GM12872 (cell line): ENCODE measurements at regions not wholly inside any gene's neighbourhood (a gene's known extent, or its start where the extent isn't known, plus 50 kb on each side); places are given as distances from the start of the nearest gene placed in this dataset.

ENCODE experiments used
- TF ChIP-seq, protein P1 (sequence below): IDR thresholded peaks from 3 replicates; pipeline ENCODE4 v1.5.1; 2011; ENCODE audit warnings: low read depth, mild to moderate bottlenecking, low read length, moderate library complexity; ENCODE audit not compliant: insufficient read depth

DNA sequence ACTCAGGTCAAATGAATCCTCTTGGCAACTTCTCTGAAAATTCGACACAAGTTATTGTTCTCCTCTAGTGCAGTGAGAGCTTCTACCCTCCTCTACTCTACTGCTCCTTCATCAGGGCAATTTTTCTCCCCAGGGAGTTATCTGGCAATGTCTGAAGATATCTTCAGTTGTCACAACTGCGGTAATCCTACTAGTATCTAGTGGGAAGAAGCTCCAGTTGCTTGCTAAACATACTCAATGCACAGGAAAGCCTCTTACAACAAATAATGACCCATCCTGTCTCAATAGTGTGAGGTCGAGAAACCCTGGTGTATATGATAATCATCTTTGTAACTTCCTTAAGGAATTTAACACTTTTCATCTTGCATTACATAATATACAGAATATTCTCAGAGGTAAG is 1147.6 kb downstream of the IGSF11 start:
- TF ChIP-seq, protein P1, sequence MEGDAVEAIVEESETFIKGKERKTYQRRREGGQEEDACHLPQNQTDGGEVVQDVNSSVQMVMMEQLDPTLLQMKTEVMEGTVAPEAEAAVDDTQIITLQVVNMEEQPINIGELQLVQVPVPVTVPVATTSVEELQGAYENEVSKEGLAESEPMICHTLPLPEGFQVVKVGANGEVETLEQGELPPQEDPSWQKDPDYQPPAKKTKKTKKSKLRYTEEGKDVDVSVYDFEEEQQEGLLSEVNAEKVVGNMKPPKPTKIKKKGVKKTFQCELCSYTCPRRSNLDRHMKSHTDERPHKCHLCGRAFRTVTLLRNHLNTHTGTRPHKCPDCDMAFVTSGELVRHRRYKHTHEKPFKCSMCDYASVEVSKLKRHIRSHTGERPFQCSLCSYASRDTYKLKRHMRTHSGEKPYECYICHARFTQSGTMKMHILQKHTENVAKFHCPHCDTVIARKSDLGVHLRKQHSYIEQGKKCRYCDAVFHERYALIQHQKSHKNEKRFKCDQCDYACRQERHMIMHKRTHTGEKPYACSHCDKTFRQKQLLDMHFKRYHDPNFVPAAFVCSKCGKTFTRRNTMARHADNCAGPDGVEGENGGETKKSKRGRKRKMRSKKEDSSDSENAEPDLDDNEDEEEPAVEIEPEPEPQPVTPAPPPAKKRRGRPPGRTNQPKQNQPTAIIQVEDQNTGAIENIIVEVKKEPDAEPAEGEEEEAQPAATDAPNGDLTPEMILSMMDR: no peak

DNA sequence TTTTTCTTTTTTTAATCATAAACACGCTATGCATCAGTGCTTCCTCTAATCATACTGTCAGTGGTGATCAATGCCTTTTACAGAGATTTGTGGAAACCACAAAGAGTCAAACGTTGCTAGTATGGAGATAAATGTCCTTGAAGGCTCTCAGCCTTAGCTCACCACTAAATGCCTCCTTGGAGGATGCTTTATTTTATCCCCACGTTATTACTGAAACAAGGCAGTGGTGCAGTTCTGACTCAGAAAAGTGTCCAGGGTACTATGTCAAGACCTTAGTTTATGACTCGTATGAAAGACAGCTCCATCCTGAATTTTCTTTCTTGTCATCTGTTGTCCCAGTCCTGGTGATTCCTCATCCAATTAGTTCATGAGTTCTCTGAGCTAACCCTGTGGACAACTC is 1146.7 kb downstream of the IGSF11 start:
- TF ChIP-seq, protein P1: no peak

DNA sequence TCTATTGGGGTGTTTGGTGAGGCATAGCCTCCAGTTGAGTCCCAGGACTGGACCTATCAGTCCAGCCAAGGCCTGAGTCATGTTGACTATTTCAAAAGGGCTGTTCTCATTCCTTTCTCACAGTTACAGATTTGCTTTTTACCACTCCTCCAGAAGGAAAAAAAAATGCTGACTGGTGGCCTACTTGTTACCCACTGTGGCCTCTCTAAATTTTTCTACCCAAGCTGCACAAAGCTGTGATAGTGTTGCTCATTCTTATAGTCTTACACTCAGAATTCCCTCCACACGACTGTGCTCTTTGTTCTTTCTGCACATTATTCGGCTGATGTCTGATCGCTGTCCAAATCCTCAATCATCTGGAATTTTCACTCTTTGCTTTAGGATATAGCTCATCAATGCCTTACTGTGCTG is 1142.2 kb downstream of the IGSF11 start:
- TF ChIP-seq, protein P1: no peak

DNA sequence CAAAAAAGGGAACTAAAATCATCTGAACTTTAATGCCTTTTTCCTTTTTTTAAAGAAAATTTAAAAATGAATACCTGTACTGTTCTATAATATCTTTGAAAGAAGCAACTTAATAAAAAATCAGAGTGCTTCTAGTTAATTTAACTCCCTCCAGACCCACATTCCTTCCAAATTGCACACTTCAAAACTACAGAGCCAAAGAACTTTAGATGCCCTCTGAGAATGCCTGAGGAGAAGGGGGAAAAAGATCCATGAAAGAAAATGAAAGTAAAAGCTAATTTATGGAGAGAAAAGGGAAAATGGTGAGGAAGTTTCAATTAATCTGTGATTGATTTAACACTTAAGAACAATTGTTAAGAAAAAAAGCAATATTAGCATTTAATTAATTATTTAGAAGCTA is 1141.6 kb downstream of the IGSF11 start:
- TF ChIP-seq, protein P1: no peak

DNA sequence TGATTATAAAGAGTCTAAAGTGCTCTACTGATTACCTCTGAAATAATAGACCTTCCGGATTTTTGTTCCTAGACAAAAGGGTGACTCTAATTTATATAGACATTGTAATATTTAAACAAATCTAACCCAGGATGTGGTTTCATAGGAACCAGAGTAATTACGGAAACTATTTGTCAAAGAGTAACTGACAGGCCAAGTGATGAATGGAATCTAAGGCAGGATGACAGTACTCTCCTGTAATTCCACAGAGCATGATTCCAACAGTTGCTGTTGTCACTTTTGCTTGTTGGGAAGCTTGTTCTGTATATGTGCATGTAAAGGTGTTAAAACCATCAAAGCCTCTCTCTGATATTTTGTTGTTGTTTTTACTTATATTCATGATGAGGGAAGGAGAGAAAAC is 1141.0 kb downstream of the IGSF11 start:
- TF ChIP-seq, protein P1: no peak

DNA sequence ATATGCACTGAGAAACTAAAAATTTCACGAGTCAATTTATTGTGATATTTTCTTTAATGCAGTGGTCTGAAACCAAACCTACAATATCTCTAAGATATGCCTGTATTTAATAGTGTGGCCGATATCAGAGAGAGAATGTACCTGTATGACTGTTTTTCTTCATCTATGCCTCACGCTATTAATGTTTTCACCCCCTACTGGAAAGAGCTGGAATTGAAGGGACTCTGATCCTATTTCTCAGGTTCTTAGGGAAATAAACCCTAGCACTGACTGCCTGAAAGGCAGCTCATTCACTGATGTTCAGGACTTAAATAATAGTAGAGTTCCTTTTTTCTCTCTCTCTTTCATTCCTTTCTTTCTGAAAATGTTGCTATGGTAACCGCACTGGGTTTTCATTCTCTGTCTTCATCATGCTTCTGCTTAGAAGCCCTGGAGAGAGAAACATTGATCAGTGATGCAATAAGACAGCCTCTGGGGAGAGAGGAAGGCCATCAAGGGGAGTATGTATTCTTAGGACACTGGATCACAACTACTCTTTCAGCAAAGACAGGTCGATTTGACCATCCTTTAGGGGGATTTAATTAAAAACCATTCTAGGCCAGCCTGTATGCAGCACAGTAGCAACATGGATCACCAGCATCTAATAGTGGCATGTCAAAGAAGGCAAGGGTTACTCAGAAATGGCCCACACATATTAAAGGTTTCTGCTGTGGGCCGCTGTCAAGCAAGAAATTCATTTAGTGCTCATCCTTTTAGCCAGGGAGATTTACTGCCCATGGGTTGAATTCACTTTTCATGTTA is 1135.7 kb downstream of the IGSF11 start:
- TF ChIP-seq, protein P1: peak; percentile 63

DNA sequence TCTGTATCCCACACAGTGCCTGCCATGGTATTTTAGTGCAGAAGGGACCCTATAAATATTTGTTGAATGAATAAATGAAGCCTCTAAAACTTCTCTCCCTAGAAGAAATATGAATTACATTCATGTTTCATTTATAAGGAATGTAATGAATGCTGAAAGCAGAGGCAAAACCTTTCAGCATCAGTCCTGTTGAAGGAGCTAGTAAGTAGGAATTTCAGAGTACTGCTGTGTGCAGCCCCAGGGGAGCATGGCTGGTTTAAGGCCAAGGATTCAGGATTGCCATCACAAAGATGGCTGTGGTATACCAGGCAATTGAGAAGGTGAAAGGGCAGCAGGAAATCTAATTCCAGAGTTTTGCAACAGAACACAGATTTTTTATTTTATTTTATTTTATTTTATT is 1131.4 kb downstream of the IGSF11 start:
- TF ChIP-seq, protein P1: no peak
